IMR-90 (cell line): ENCODE measurements at regions not wholly inside any gene's neighbourhood (a gene's known extent, or its start where the extent isn't known, plus 50 kb on each side); places are given as distances from the start of the nearest gene placed in this dataset.
A peak's percentile ranks its signal among the peaks of the same experiment; 100 is the strongest.

Experiments used
- ATAC-seq: fragments of 200-7000 bp; cut with Tn5 transposase; 2 replicates; pipeline ENCODE4 v1.9.1; 2020; ENCODE audit warnings: low read depth, mild to moderate bottlenecking, moderate library complexity
- BruUV-seq: library from RNA; stranded (reverse); fragments of 400-500 nt; replicated peaks from 2 replicates; lab custom pipeline; 2021; lab: Mats Ljungman, UMichigan
- CTCF ChIA-PET: fragments of 300-600 bp; formaldehyde crosslinking; extraction: SDS; loops from one replicate; lab custom pipeline; 2021; ENCODE audit warnings: antibody characterized with exemption; lab: Yijun Ruan, JAX
- POLR2A ChIA-PET: fragments of 300-600 bp; sonication (Branson Sonifier 250); formaldehyde crosslinking; loops from one replicate; lab custom pipeline; 2022; ENCODE audit warnings: antibody characterized with exemption; ENCODE audit not compliant: unreplicated experiment; lab: Charles Lee
- DNase-seq: peaks from one replicate; pipeline ENCODE4 v3.0.0; 2013
- H2AFZ ChIP-seq: replicated peaks from 2 replicates; pipeline ENCODE3; 2013; ENCODE audit warnings: low read length, mild to moderate bottlenecking; ENCODE audit not compliant: poor library complexity
- H2AK5ac ChIP-seq: 2 replicates; pipeline ENCODE4 v1.6.1; 2013; ENCODE audit warnings: low read depth, low read length, inconsistent platforms
- H2AK9ac ChIP-seq: replicated peaks from 2 replicates; pipeline ENCODE3; 2013; ENCODE audit warnings: mild to moderate bottlenecking, low read depth, low read length, moderate library complexity; ENCODE audit not compliant: poor library complexity
- H2BK120ac ChIP-seq: 2 replicates; pipeline ENCODE4 v1.6.1; 2013; ENCODE audit warnings: low read depth, low read length, inconsistent platforms
- H2BK15ac ChIP-seq: 3 replicates; pipeline ENCODE4 v1.6.1; 2013; ENCODE audit warnings: low read depth, low read length, inconsistent platforms
- H2BK20ac ChIP-seq: 2 replicates; pipeline ENCODE4 v1.6.1; 2013; ENCODE audit warnings: low read depth, mild to moderate bottlenecking, inconsistent platforms, low read length, moderate library complexity
- H2BK5ac ChIP-seq: 2 replicates; pipeline ENCODE4 v1.6.1; 2013; ENCODE audit warnings: mild to moderate bottlenecking, low read depth, low read length, inconsistent platforms; ENCODE audit not compliant: poor library complexity, severe bottlenecking
- H3K14ac ChIP-seq: replicated peaks from 2 replicates; pipeline ENCODE4 v1.6.1; 2013; ENCODE audit warnings: low read depth, low read length, inconsistent platforms
- H3K18ac ChIP-seq: 2 replicates; pipeline ENCODE4 v1.6.1; 2013; ENCODE audit warnings: low read depth, low read length, control low read depth
- H3K23ac ChIP-seq: 2 replicates; pipeline ENCODE4 v1.6.1; 2013; ENCODE audit warnings: low read depth, low read length, inconsistent platforms
- H3K27ac ChIP-seq: 2 replicates; pipeline ENCODE4 v1.5.1; 2013; ENCODE audit warnings: mild to moderate bottlenecking, control low read depth, low read length; ENCODE audit not compliant: insufficient read depth
- H3K27me3 ChIP-seq: 2 replicates; pipeline ENCODE4 v1.6.1; 2013; ENCODE audit warnings: low read length; ENCODE audit not compliant: control insufficient read depth, insufficient read depth
- H3K36me3 ChIP-seq: 2 replicates; pipeline ENCODE4 v1.6.1; 2013; ENCODE audit warnings: low read length, mixed read lengths; ENCODE audit not compliant: control insufficient read depth, insufficient read depth
- H3K4ac ChIP-seq: 2 replicates; pipeline ENCODE4 v1.6.1; 2013; ENCODE audit warnings: low read depth, low read length, inconsistent platforms
- H3K4me1 ChIP-seq: 2 replicates; pipeline ENCODE4 v1.6.1; 2013; ENCODE audit warnings: low read length, mixed read lengths; ENCODE audit not compliant: control insufficient read depth, insufficient read depth
- H3K4me2 ChIP-seq: 2 replicates; pipeline ENCODE4 v1.6.1; 2013; ENCODE audit warnings: low read depth, mild to moderate bottlenecking, control low read depth, low read length, moderate library complexity
- H3K4me3 ChIP-seq: 2 replicates; pipeline ENCODE4 v1.5.1; 2013; ENCODE audit warnings: low read depth, mild to moderate bottlenecking, control low read depth, low read length, moderate library complexity; ENCODE audit not compliant: insufficient read depth
- H3K56ac ChIP-seq: 2 replicates; pipeline ENCODE4 v1.6.1; 2013; ENCODE audit warnings: low read length, inconsistent platforms; ENCODE audit not compliant: insufficient read depth; ENCODE audit errors: extremely low read depth
- H3K79me1 ChIP-seq, 2 experiments: 2 replicates each; pipeline ENCODE4 v1.6.1; 2013; ENCODE audit warnings: low read length in 2 of 2, inconsistent platforms in 1 of 2, low read depth in 1 of 2
- H3K9ac ChIP-seq: 2 replicates; pipeline ENCODE4 v1.6.1; 2013; ENCODE audit warnings: low read depth, low read length, control low read depth
- H3K9me1 ChIP-seq: 2 replicates; pipeline ENCODE4 v1.6.1; 2013; ENCODE audit warnings: low read length, inconsistent platforms; ENCODE audit not compliant: insufficient read depth
- H3K9me3 ChIP-seq: 2 replicates; pipeline ENCODE4 v1.6.1; 2013; ENCODE audit warnings: low read length; ENCODE audit not compliant: control insufficient read depth, insufficient read depth
- H4K20me1 ChIP-seq: 2 replicates; pipeline ENCODE4 v1.6.1; 2013; ENCODE audit warnings: low read length, inconsistent platforms; ENCODE audit not compliant: insufficient read depth
- H4K5ac ChIP-seq: 2 replicates; pipeline ENCODE4 v1.6.1; 2013; ENCODE audit warnings: mild to moderate bottlenecking, low read depth, low read length, control low read depth
- H4K8ac ChIP-seq, 2 experiments: 2 replicates each; pipeline ENCODE4 v1.6.1; 2013; ENCODE audit warnings: low read depth in 2 of 2, low read length in 2 of 2, control low read depth in 1 of 2, inconsistent platforms in 1 of 2
- H4K91ac ChIP-seq: 2 replicates; pipeline ENCODE4 v1.6.1; 2013; ENCODE audit warnings: low read depth, low read length, inconsistent platforms; ENCODE audit not compliant: insufficient read depth
- BHLHE40 ChIP-seq: fragments of 150-350 bp; IDR thresholded peaks from 2 replicates; pipeline ENCODE4 v1.6.1; 2016; ENCODE audit warnings: mild to moderate bottlenecking, low read depth, low read length
- CEBPB ChIP-seq: IDR thresholded peaks from 2 replicates; pipeline ENCODE4 v1.6.1; 2012; ENCODE audit warnings: low read depth, low read length, improper control_type of control experiment
- CHD1 ChIP-seq: IDR thresholded peaks from 2 replicates; pipeline ENCODE4 v1.6.1; 2012; ENCODE audit warnings: low read depth, low read length, improper control_type of control experiment
- FOS ChIP-seq: fragments of 150-350 bp; IDR thresholded peaks from 2 replicates; pipeline ENCODE4 v1.6.1; 2016; ENCODE audit warnings: low read depth, low read length
- MAFK ChIP-seq: IDR thresholded peaks from 2 replicates; pipeline ENCODE4 v1.6.1; 2012; ENCODE audit warnings: low read depth, low read length, improper control_type of control experiment
- MAZ ChIP-seq: IDR thresholded peaks from 2 replicates; pipeline ENCODE4 v1.6.1; 2012; ENCODE audit warnings: low read depth, mild to moderate bottlenecking, low read length, improper control_type of control experiment, moderate library complexity, borderline replicate concordance
- MXI1 ChIP-seq: IDR thresholded peaks from 2 replicates; pipeline ENCODE4 v1.6.1; 2012; ENCODE audit warnings: low read depth, mild to moderate bottlenecking, low read length, moderate library complexity, borderline replicate concordance
- NFE2L2 ChIP-seq: fragments of 150-350 bp; IDR thresholded peaks from 2 replicates; pipeline ENCODE4 v1.6.1; 2016; ENCODE audit warnings: low read depth, mild to moderate bottlenecking, low read length
- POLR2A ChIP-seq: IDR thresholded peaks from 2 replicates; pipeline ENCODE4 v1.6.1; 2012; ENCODE audit warnings: mild to moderate bottlenecking, low read depth, low read length
- RAD21 ChIP-seq: IDR thresholded peaks from 2 replicates; pipeline ENCODE4 v1.6.1; 2012; ENCODE audit warnings: low read length, improper control_type of control experiment
- RCOR1 ChIP-seq: IDR thresholded peaks from 2 replicates; pipeline ENCODE4 v1.6.1; 2012; ENCODE audit warnings: mild to moderate bottlenecking, low read length, improper control_type of control experiment; ENCODE audit not compliant: insufficient replicate concordance
- RFX5 ChIP-seq: IDR thresholded peaks from 2 replicates; pipeline ENCODE4 v1.8.0; 2012; ENCODE audit warnings: low read depth, mild to moderate bottlenecking, low read length, moderate library complexity
- SMC3 ChIP-seq: fragments of 150-350 bp; IDR thresholded peaks from 2 replicates; pipeline ENCODE4 v1.6.1; 2016; ENCODE audit warnings: low read depth, mild to moderate bottlenecking, antibody characterized with exemption, low read length, moderate library complexity
- WGBS, 2 experiments: methylation state at CpG; one replicate each; pipeline versions ENCODE4 v1.1.5 to v1.1.7; 2013; ENCODE audit warnings: missing lambda C conversion rate in 2 of 2; ENCODE audit not compliant: insufficient read length in 1 of 2; ENCODE audit errors: extremely low coverage in 2 of 2; 5-methylcytosine and 5-hydroxymethylcytosine counted together
- dilution Hi-C: fragments of 300-500 bp; cut with HindIII; formaldehyde crosslinking; loops from one replicate; pipeline ENCODE4 v1.14.3; 2018; ENCODE audit warnings: low sequenced_read_pairs; ENCODE audit not compliant: unreplicated experiment
- in situ Hi-C: fragments of 300-500 bp; cut with MboI; formaldehyde crosslinking; loops from 3 replicates; pipeline ENCODE4 v1.14.3; 2019; ENCODE audit warnings: low sequenced_read_pairs, inconsistent platforms, mixed read lengths
- intact Hi-C: fragments of 100-400 bp; cut with micrococcal nuclease; formaldehyde crosslinking; loops from 2 replicates; pipeline ENCODE4 v1.10.0; 2022
- TF ChIP-seq, protein P1 (sequence below): conservative IDR thresholded peaks from 2 replicates; pipeline ENCODE4 v1.5.1; 2012; ENCODE audit warnings: mild to moderate bottlenecking, low read depth, low read length, improper control_type of control experiment
- TF ChIP-seq, protein P2 (sequence below): fragments of 150-350 bp; IDR thresholded peaks from 2 replicates; pipeline ENCODE4 v1.6.1; 2017; ENCODE audit warnings: mild to moderate bottlenecking, antibody characterized with exemption, low read length, low read depth
- TF ChIP-seq, protein P3 (sequence below): fragments of 150-350 bp; IDR thresholded peaks from 2 replicates; pipeline ENCODE4 v1.6.1; 2016; ENCODE audit warnings: low read depth, mild to moderate bottlenecking, low read length, moderate library complexity, borderline replicate concordance

DNA sequence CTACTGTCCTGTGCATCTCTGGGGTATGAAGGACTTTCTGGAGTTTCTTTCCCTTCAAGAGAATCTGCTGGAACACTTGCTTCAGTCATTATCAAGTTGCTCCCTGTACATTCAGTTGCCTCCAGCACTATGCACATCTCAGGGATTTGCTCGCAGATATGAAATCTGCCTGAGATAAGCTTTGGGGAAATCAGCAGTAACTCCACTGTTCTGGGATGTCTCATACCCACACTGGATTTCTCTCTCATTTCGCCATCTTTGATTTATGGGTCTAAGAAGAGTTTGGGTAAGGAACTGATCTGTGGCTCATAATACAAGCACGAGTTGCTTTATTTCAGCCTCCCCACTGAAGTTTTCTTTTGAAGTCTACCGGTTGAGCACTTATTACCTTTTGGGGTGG lies 585.6 kb downstream of the PSAT1 start:
- BruUV-seq = no TSS peak
- H2BK20ac ChIP-seq = peak overlapping the region; percentile 27; the same call in 1 of the 2 replicates
- H4K20me1 ChIP-seq = no peaks in the 10 kb centered on the region
- H3K27me3 ChIP-seq = no peaks in the 10 kb centered on the region
- peak overlapping the region; percentile 20; the same call in 1 of the 2 replicates for H2BK120ac ChIP-seq
- CTCF ChIA-PET = no interaction called here
- no peak overlapping the region for H2BK5ac ChIP-seq
- POLR2A ChIA-PET = no interaction called here
- H3K4ac ChIP-seq = no peak overlapping the region
- intact Hi-C loops = no loop called here
- H3K9me3 ChIP-seq = no peaks in the 10 kb centered on the region
- H3K9me1 ChIP-seq = no peaks in the 10 kb centered on the region
- no peaks in the 10 kb centered on the region for H3K36me3 ChIP-seq
- peaks cover 8% of the 10 kb centered on the region for H3K4me1 ChIP-seq
- no peak overlapping the region for H2AFZ ChIP-seq
- H3K27ac ChIP-seq = no peak overlapping the region
- no peak overlapping the region for H2AK9ac ChIP-seq
- ATAC-seq = no peak
- H3K4me3 ChIP-seq = no peak overlapping the region
- H4K5ac ChIP-seq = no peak overlapping the region
- no peaks in the 10 kb centered on the region for H3K79me1 ChIP-seq
- H3K4me2 ChIP-seq = no peak overlapping the region
- no peak overlapping the region for H3K14ac ChIP-seq
- 0 out of 2 replicates have a peak overlapping the region, but pooled peaks have one; percentile 19 for H2AK5ac ChIP-seq
- no peak overlapping the region for H3K9ac ChIP-seq
- dilution Hi-C loops = no loop called here
- H2BK15ac ChIP-seq = peak overlapping the region; percentile 6; the same call in 1 of the 3 replicates
- no peak overlapping the region for H3K56ac ChIP-seq
- WGBS, 2 experiments = 83% methylated on average over 1 of the region's 4 CpGs; no CpG with 5 or more reads in 1 of the 2 experiments
- no peak for TF ChIP-seq BHLHE40
- no peak for TF ChIP-seq MAZ
- TF ChIP-seq, protein P1, sequence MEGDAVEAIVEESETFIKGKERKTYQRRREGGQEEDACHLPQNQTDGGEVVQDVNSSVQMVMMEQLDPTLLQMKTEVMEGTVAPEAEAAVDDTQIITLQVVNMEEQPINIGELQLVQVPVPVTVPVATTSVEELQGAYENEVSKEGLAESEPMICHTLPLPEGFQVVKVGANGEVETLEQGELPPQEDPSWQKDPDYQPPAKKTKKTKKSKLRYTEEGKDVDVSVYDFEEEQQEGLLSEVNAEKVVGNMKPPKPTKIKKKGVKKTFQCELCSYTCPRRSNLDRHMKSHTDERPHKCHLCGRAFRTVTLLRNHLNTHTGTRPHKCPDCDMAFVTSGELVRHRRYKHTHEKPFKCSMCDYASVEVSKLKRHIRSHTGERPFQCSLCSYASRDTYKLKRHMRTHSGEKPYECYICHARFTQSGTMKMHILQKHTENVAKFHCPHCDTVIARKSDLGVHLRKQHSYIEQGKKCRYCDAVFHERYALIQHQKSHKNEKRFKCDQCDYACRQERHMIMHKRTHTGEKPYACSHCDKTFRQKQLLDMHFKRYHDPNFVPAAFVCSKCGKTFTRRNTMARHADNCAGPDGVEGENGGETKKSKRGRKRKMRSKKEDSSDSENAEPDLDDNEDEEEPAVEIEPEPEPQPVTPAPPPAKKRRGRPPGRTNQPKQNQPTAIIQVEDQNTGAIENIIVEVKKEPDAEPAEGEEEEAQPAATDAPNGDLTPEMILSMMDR = no peak
- TF ChIP-seq, protein P2, sequence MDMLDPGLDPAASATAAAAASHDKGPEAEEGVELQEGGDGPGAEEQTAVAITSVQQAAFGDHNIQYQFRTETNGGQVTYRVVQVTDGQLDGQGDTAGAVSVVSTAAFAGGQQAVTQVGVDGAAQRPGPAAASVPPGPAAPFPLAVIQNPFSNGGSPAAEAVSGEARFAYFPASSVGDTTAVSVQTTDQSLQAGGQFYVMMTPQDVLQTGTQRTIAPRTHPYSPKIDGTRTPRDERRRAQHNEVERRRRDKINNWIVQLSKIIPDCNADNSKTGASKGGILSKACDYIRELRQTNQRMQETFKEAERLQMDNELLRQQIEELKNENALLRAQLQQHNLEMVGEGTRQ = no peak
- TF ChIP-seq MXI1 = no peak
- no peak for TF ChIP-seq CHD1
- no peak for TF ChIP-seq POLR2A
- no peak for TF ChIP-seq SMC3
- TF ChIP-seq RAD21 = no peak
- no peak for TF ChIP-seq RFX5
- TF ChIP-seq, protein P3, sequence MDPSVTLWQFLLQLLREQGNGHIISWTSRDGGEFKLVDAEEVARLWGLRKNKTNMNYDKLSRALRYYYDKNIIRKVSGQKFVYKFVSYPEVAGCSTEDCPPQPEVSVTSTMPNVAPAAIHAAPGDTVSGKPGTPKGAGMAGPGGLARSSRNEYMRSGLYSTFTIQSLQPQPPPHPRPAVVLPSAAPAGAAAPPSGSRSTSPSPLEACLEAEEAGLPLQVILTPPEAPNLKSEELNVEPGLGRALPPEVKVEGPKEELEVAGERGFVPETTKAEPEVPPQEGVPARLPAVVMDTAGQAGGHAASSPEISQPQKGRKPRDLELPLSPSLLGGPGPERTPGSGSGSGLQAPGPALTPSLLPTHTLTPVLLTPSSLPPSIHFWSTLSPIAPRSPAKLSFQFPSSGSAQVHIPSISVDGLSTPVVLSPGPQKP = no peak
- TF ChIP-seq FOS = no peak
- TF ChIP-seq NFE2L2 = no peak
- no peak for TF ChIP-seq RCOR1
- TF ChIP-seq MAFK = no peak
- no peak for TF ChIP-seq CEBPB
- peak overlapping the region; percentile 54; the same call in 1 of the 2 replicates for H4K91ac ChIP-seq
- no peak for DNase-seq
- no peak overlapping the region for H3K18ac ChIP-seq
- H4K8ac ChIP-seq = peak overlapping the region in 1 of 2 experiments; percentile 6; a peak in 1 of 4 replicates
- no peak overlapping the region for H3K23ac ChIP-seq
- in situ Hi-C loops = no loop called here
